H1 (cell line): ENCODE measurements at regions not wholly inside any gene's neighbourhood (a gene's known extent, or its start where the extent isn't known, plus 50 kb on each side); places are given as distances from the start of the nearest gene placed in this dataset.

Experiments used
- CTCF ChIA-PET: fragments of 300-600 bp; sonication (Branson Sonifier 250); formaldehyde crosslinking; loops from one replicate; lab custom pipeline; 2021; ENCODE audit not compliant: partially characterized antibody; lab: Charles Lee
- POLR2A ChIA-PET: fragments of 300-600 bp; sonication (Branson Sonifier 250); formaldehyde crosslinking; loops from one replicate; lab custom pipeline; 2021; ENCODE audit warnings: inconsistent platforms; ENCODE audit not compliant: partially characterized antibody; lab: Charles Lee
- DNase-seq, 2 experiments: peaks; one replicate each; pipeline versions ENCODE4 v3.0.0 to v3.0.0-alpha.2; 2010 to 2022; ENCODE audit warnings: low spot score in 2 of 2, low read depth in 1 of 2, mixed read lengths in 1 of 2
- FAIRE-seq: peaks from 2 replicates; lab custom pipeline; 2011; peaks lifted over from hg19 to GRCh38; lab: Jason Lieb, UNC
- H2AFZ ChIP-seq: 2 replicates; pipeline ENCODE4 v1.8.1; 2012; ENCODE audit warnings: low read length, inconsistent platforms
- H2AK5ac ChIP-seq: 2 replicates; pipeline ENCODE4 v1.6.1; 2013; ENCODE audit warnings: low read depth, low read length
- H2BK120ac ChIP-seq: replicated peaks from 2 replicates; pipeline ENCODE3; 2013; ENCODE audit warnings: low read depth, low read length, inconsistent platforms
- H2BK12ac ChIP-seq: 2 replicates; pipeline ENCODE4 v1.6.1; 2013; ENCODE audit warnings: low read depth, low read length
- H2BK15ac ChIP-seq: 2 replicates; pipeline ENCODE4 v1.6.1; 2013; ENCODE audit warnings: low read length
- H2BK20ac ChIP-seq: 2 replicates; pipeline ENCODE4 v1.6.1; 2013; ENCODE audit warnings: low read length
- H2BK5ac ChIP-seq: 2 replicates; pipeline ENCODE4 v1.6.1; 2013; ENCODE audit warnings: low read depth, low read length
- H3K14ac ChIP-seq: 2 replicates; pipeline ENCODE4 v1.6.1; 2013; ENCODE audit warnings: inconsistent platforms; ENCODE audit not compliant: insufficient read length
- H3K18ac ChIP-seq: 2 replicates; pipeline ENCODE4 v1.6.1; 2013; ENCODE audit warnings: low read length; ENCODE audit errors: extremely low read depth
- H3K23ac ChIP-seq: 2 replicates; pipeline ENCODE4 v1.6.1; 2013; ENCODE audit warnings: inconsistent platforms; ENCODE audit not compliant: insufficient read length
- H3K23me2 ChIP-seq: 2 replicates; pipeline ENCODE4 v1.6.1; 2013; ENCODE audit warnings: low read depth, low read length
- H3K27ac ChIP-seq: 2 replicates; pipeline ENCODE4 v1.6.1; 2011; ENCODE audit warnings: low read depth, low read length, inconsistent platforms
- H3K27me3 ChIP-seq, 4 experiments: replicated peaks in 1 of 4; 1 replicate in 1 of 4; 2 replicates in 3 of 4; pipeline versions ENCODE4 v1.6.1 to v1.8.1; 2011 to 2013; ENCODE audit warnings: low read length in 3 of 4, mild to moderate bottlenecking in 3 of 4, inconsistent platforms in 2 of 4, mixed read lengths in 2 of 4, moderate library complexity in 1 of 4; ENCODE audit not compliant: control insufficient read depth in 3 of 4, insufficient read depth in 3 of 4; ENCODE audit errors: extremely low read depth in 1 of 4
- H3K36me3 ChIP-seq, 4 experiments: 2 replicates each; pipeline versions ENCODE4 v1.6.1 to v1.8.1; 2011 to 2013; ENCODE audit warnings: mild to moderate bottlenecking in 4 of 4, low read length in 3 of 4, moderate library complexity in 2 of 4, control low read depth in 1 of 4, inconsistent platforms in 1 of 4; ENCODE audit not compliant: insufficient read depth in 4 of 4, control insufficient read depth in 2 of 4
- H3K4ac ChIP-seq: replicated peaks from 2 replicates; pipeline ENCODE3; 2013; ENCODE audit warnings: low read length, low read depth, mixed read lengths, inconsistent platforms; ENCODE audit not compliant: insufficient read length
- H3K4me1 ChIP-seq, 4 experiments: replicated peaks in 1 of 4; 1 replicate in 1 of 4; 2 replicates in 3 of 4; pipeline versions ENCODE4 v1.6.1 to v1.8.1; 2011 to 2013; ENCODE audit warnings: low read length in 3 of 4, inconsistent platforms in 2 of 4, mixed read lengths in 1 of 4; ENCODE audit not compliant: insufficient read depth in 4 of 4, control insufficient read depth in 3 of 4
- H3K4me2 ChIP-seq, 2 experiments: 2 replicates each; pipeline versions ENCODE4 v1.6.1 to v1.8.1; 2011 to 2013; ENCODE audit warnings: low read depth in 2 of 2, low read length in 2 of 2, control low read depth in 1 of 2, inconsistent platforms in 1 of 2, mild to moderate bottlenecking in 1 of 2; ENCODE audit not compliant: insufficient read depth in 1 of 2
- H3K4me3 ChIP-seq, 4 experiments: fragments of 200-600, 300-600 bp in 1 of 4; sonication (generic), shearing (Covaris generic), sonication (Bioruptor Twin) in 1 of 4; 2 replicates each; pipeline versions ENCODE4 v1.5.1 to v1.8.1; 2011 to 2016; ENCODE audit warnings: low read length in 4 of 4, low read depth in 3 of 4, control low read depth in 2 of 4, inconsistent platforms in 2 of 4, mild to moderate bottlenecking in 2 of 4, mixed read lengths in 1 of 4, moderate library complexity in 1 of 4; ENCODE audit not compliant: insufficient read depth in 2 of 4; ENCODE audit errors: extremely low read depth in 1 of 4
- H3K56ac ChIP-seq: replicated peaks from 2 replicates; pipeline ENCODE3; 2013; ENCODE audit warnings: low read depth, mild to moderate bottlenecking, mixed read lengths, low read length, inconsistent platforms; ENCODE audit not compliant: insufficient read length
- H3K79me1 ChIP-seq: 2 replicates; pipeline ENCODE4 v1.6.1; 2013; ENCODE audit warnings: low read depth, low read length, control low read depth
- H3K79me2 ChIP-seq, 2 experiments: 2 replicates each; pipeline versions ENCODE4 v1.6.1 to v1.8.1; 2012 to 2013; ENCODE audit warnings: low read length in 2 of 2, mild to moderate bottlenecking in 2 of 2, inconsistent platforms in 1 of 2; ENCODE audit not compliant: insufficient read depth in 2 of 2, control insufficient read depth in 1 of 2
- H3K9ac ChIP-seq, 4 experiments: replicated peaks in 1 of 4; 1 replicate in 1 of 4; 2 replicates in 3 of 4; pipeline versions ENCODE4 v1.6.1 to v1.8.1; 2011 to 2013; ENCODE audit warnings: low read depth in 3 of 4, low read length in 3 of 4, control low read depth in 2 of 4, mild to moderate bottlenecking in 2 of 4, moderate library complexity in 2 of 4, inconsistent platforms in 1 of 4; ENCODE audit errors: extremely low read depth in 1 of 4
- H3K9me3 ChIP-seq, 2 experiments: 2 replicates each; pipeline versions ENCODE4 v1.6.1 to v1.8.1; 2012 to 2013; ENCODE audit warnings: mild to moderate bottlenecking in 2 of 2, moderate library complexity in 2 of 2, control low read depth in 1 of 2, inconsistent platforms in 1 of 2, low read depth in 1 of 2, low read length in 1 of 2, mixed read lengths in 1 of 2; ENCODE audit not compliant: insufficient read depth in 2 of 2
- H4K20me1 ChIP-seq, 2 experiments: replicated peaks in 1 of 2; 2 replicates each; pipeline versions ENCODE3 to v1.8.1; 2011 to 2013; ENCODE audit warnings: inconsistent platforms in 2 of 2, low read length in 2 of 2, mild to moderate bottlenecking in 1 of 2; ENCODE audit not compliant: insufficient read depth in 2 of 2, control insufficient read depth in 1 of 2
- H4K5ac ChIP-seq: 2 replicates; pipeline ENCODE4 v1.6.1; 2013; ENCODE audit warnings: low read length, low read depth, mixed read lengths, inconsistent platforms; ENCODE audit not compliant: insufficient read length
- H4K8ac ChIP-seq: 2 replicates; pipeline ENCODE4 v1.8.0; 2013; ENCODE audit warnings: mild to moderate bottlenecking, moderate library complexity, low read length, inconsistent platforms; ENCODE audit not compliant: insufficient read depth; ENCODE audit errors: extremely low read depth
- H4K91ac ChIP-seq: replicated peaks from 2 replicates; pipeline ENCODE3; 2013; ENCODE audit warnings: low read length, mixed read lengths, inconsistent platforms; ENCODE audit not compliant: insufficient read length
- SIX5 ChIP-seq: IDR thresholded peaks from 2 replicates; pipeline ENCODE4 v1.6.1; 2011; ENCODE audit warnings: mild to moderate bottlenecking, low read depth, low read length
- TAF7 ChIP-seq: optimal IDR thresholded peaks from 2 replicates; pipeline ENCODE3; 2011; ENCODE audit warnings: low read depth, mild to moderate bottlenecking, inconsistent platforms, low read length, moderate library complexity, borderline replicate concordance
- whole genome bisulfite sequencing, 2 experiments: shearing (Covaris generic) in 1 of 2; methylation state at CpG; one replicate each; pipeline versions ENCODE4 v1.1.6 to v1.1.7; 2013 to 2015; ENCODE audit warnings: low lambda C conversion rate in 2 of 2, mixed read lengths in 2 of 2, inconsistent platforms in 1 of 2, low coverage in 1 of 2, missing lambda C conversion rate in 1 of 2; ENCODE audit not compliant: insufficient replicate concordance in 2 of 2, insufficient coverage in 1 of 2, insufficient read length in 1 of 2; ENCODE audit errors: extremely low coverage in 1 of 2, missing lambda C conversion rate in 1 of 2; 5-methylcytosine and 5-hydroxymethylcytosine counted together
- TF ChIP-seq, protein P1 (sequence below): IDR thresholded peaks from 2 replicates; pipeline ENCODE4 v1.6.1; 2012; ENCODE audit warnings: low read length, inconsistent platforms

DNA sequence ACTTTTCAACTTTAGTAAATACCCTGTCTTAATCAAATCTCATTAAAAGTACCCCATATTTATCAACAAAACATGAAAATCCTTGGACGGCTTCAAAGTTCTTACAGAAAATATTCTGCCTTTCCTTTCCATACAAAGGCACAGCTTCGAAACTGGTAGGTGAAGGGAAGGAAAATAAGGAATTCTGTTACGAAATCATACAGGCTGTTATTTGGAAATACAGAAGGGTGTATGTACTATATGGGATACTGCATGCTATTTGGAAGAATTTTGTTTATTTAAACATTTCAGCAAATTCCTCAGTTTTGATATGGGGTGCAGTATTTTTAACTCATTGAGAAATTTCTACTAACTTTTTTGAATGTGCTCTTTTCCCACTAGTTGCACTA lies 138.4 kb upstream of the BTN3A2 start:
- 68% methylated on average over 3 of the region's 3 CpGs; no CpG with 5 or more reads in 1 of the 2 experiments for WGBS, 2 experiments
- H4K20me1 ChIP-seq = peaks cover 0 to 2% of the 10 kb centered on the region in 2 experiments
- CTCF ChIA-PET = interaction anchor here (1.1 to 2.3 kb wide), 7 partner anchors 8 to 67 kb away, joined by 3 to 10 read pairs (median 4); a partner anchor contains a TSS
- no peaks in the 10 kb centered on the region for H3K79me1 ChIP-seq
- H2BK12ac ChIP-seq = no peak overlapping the region
- peak overlapping the region; percentile 60 for H2BK120ac ChIP-seq
- FAIRE-seq (no peak), DNase-seq (no peak)
- peaks cover 0 to 6% (median 2%) of the 10 kb centered on the region in 4 experiments; a peak in 3 of 7 replicates for H3K4me1 ChIP-seq
- H3K27me3 ChIP-seq = no peaks in the 10 kb centered on the region
- H3K9me3 ChIP-seq = no peaks in the 10 kb centered on the region
- H2BK15ac ChIP-seq = no peak overlapping the region
- H4K8ac ChIP-seq = no peak overlapping the region
- H2BK5ac ChIP-seq = no peak overlapping the region
- peak; percentile 64 for TF ChIP-seq TAF7
- TF ChIP-seq SIX5 = no peak
- TF ChIP-seq, protein P1, sequence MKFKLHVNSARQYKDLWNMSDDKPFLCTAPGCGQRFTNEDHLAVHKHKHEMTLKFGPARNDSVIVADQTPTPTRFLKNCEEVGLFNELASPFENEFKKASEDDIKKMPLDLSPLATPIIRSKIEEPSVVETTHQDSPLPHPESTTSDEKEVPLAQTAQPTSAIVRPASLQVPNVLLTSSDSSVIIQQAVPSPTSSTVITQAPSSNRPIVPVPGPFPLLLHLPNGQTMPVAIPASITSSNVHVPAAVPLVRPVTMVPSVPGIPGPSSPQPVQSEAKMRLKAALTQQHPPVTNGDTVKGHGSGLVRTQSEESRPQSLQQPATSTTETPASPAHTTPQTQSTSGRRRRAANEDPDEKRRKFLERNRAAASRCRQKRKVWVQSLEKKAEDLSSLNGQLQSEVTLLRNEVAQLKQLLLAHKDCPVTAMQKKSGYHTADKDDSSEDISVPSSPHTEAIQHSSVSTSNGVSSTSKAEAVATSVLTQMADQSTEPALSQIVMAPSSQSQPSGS = no peak
- H4K5ac ChIP-seq = peak overlapping the region; percentile 55
- H2BK20ac ChIP-seq = no peak overlapping the region
- peak overlapping the region in 2 of 4 experiments; percentile 11 to 94; a peak in 3 of 8 replicates for H3K4me3 ChIP-seq
- peak overlapping the region in 1 of 4 experiments; percentile 59; a peak in 2 of 7 replicates for H3K9ac ChIP-seq
- H3K23ac ChIP-seq = no peak overlapping the region
- H3K4me2 ChIP-seq = peak overlapping the region; percentile 45 to 100
- no peak overlapping the region for H2AFZ ChIP-seq
- H3K56ac ChIP-seq = peak overlapping the region; percentile 33
- H3K36me3 ChIP-seq = no peaks in the 10 kb centered on the region
- no peak overlapping the region for H3K18ac ChIP-seq
- POLR2A ChIA-PET = interaction anchor here (0.7 to 17.1 kb wide), 22 partner anchors 9 to 1667 kb away, joined by 3 to 2731 read pairs (median 24); a partner anchor contains a TSS
- peaks cover 0 to 5% of the 10 kb centered on the region in 2 experiments; a peak in 1 of 4 replicates for H3K79me2 ChIP-seq
- no peak overlapping the region for H3K4ac ChIP-seq
- H3K23me2 ChIP-seq = peaks cover 13% of the 10 kb centered on the region
- H2AK5ac ChIP-seq = no peak overlapping the region
- H3K14ac ChIP-seq = no peak overlapping the region
- H4K91ac ChIP-seq = no peak overlapping the region
- no peak overlapping the region for H3K27ac ChIP-seq
